ENCODE measurements at regions not wholly inside any gene's neighbourhood (a gene's known extent, or its start where the extent isn't known, plus 50 kb on each side); places are given as distances from the start of the nearest gene placed in this dataset.
A peak's percentile ranks its signal among the peaks of the same experiment; 100 is the strongest.

DNA sequence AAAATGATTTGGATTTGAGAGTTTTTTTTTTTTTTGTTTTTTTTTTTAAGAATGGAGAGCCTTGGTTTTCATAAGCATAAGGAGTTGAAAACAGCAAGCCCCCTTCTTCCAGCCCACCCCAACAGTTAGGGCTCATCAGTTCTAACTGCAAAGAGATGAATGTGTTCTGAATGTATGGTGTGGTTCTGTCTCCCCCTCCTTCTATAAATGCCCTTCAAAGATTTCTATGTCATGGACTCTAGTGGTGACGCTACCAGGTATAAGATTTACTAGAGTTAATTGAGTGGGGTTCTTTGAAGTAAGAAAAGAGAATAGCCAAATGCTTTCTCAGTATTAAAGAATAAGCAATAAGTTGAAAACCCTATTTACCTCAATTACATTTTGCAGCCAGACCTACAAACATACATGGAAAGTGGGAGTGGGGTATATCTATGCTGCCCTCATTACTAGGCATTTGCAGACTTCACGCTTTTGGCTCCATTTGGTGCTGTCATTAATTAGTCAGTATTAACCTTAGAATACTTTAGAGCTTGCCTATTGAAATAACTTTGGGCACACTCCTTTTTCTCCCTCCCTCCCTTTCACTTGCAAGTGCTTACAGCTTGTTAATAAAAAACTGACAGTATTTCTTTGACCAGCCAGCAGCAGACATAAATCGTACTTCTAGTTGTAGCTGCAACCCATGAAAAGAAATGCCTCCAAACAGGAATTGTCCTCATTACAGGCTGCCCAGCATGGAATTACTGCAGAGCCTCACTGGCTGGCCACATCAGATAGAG, 667.2 kb upstream of the ZNF608 start:
- Mint-ChIP-seq H3K4me3 (no peak overlapping the region), H3K4me1 (peaks cover 57% of the 10 kb centered on the region), H3K27ac (no peak overlapping the region), H3K27me3 (ENCODE audit: insufficient read depth) (peaks cover 3% of the 10 kb centered on the region), H3K36me3 (ENCODE audit: low read depth) (no peaks in the 10 kb centered on the region), H3K9me3 (no peaks in the 10 kb centered on the region)
- DNase-seq = no peak
- TF ChIP-seq CTCF (conservative IDR thresholded peaks at IDR 0.05) = no peak
- Histone ChIP-seq H3K9me3 (ENCODE audit: control insufficient read depth, low read length) (no peaks in the 10 kb centered on the region), H3K9ac (ENCODE audit: extremely low read depth, low read length, poor library complexity, severe bottlenecking) (no peak overlapping the region), H3K27me3 (ENCODE audit: control insufficient read depth, insufficient read depth, low read length, poor library complexity, severe bottlenecking) (peaks cover 10% of the 10 kb centered on the region), H3K36me3 (ENCODE audit: control insufficient read depth, insufficient read depth, low read length) (no peaks in the 10 kb centered on the region), H3K4me3 (ENCODE audit: low read length) (no peak overlapping the region), H3K4me1 (ENCODE audit: control insufficient read depth, insufficient read depth, low read length) (peaks cover 22% of the 10 kb centered on the region), H3K27ac (ENCODE audit: low read depth, low read length) (peak overlapping the region; percentile 98)
- WGBS, 2 experiments (ENCODE audit: insufficient coverage in 1 of 2, insufficient read length in 1 of 2) = 70 to 88% methylated on average over 2 of the region's 3 CpGs

DNA sequence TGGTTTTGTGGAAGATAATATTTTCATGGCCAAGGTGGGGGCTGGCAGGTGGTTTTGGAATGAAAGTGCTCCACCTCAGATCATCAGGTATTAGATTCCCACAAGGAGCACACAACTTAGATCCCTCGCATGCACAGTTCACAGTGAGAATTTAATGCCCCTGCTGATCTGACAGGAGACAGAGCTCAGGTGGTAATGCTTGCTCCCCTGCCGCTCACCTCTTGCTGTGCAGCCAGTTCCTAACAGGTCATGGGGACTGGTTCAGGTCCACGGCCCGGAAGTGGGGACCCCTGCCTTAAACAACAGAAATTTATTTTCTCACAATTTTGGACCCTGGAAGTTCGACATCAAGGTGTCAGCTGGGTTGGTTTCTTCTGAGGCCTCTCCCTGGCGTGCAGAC, 668.7 kb upstream of the ZNF608 start:
- no peak overlapping the region for H3K4me3 ChIP-seq (ENCODE audit: low read length)
- no peak for DNase-seq
- Mint-ChIP-seq H3K4me3 (no peak overlapping the region), H3K4me1 (peaks cover 43% of the 10 kb centered on the region), H3K9me3 (no peaks in the 10 kb centered on the region), H3K27ac (no peak overlapping the region), H3K27me3 (ENCODE audit: insufficient read depth) (peaks cover under 1% of the 10 kb centered on the region), H3K36me3 (ENCODE audit: low read depth) (peaks cover 1% of the 10 kb centered on the region)
- 91 to 98% methylated on average over 6 of the region's 6 CpGs for WGBS, 2 experiments (ENCODE audit: insufficient coverage in 1 of 2, insufficient read length in 1 of 2)
- no peaks in the 10 kb centered on the region for H3K9me3 ChIP-seq (ENCODE audit: control insufficient read depth, low read length)
- no peak overlapping the region for H3K27ac ChIP-seq (ENCODE audit: low read depth, low read length)
- peaks cover 19% of the 10 kb centered on the region for H3K4me1 ChIP-seq (ENCODE audit: control insufficient read depth, insufficient read depth, low read length)
- H3K9ac ChIP-seq (ENCODE audit: extremely low read depth, low read length, poor library complexity, severe bottlenecking) = no peak overlapping the region
- H3K27me3 ChIP-seq (ENCODE audit: control insufficient read depth, insufficient read depth, low read length, poor library complexity, severe bottlenecking) = no peaks in the 10 kb centered on the region
- TF ChIP-seq CTCF (conservative IDR thresholded peaks at IDR 0.05) = no peak
- no peaks in the 10 kb centered on the region for H3K36me3 ChIP-seq (ENCODE audit: control insufficient read depth, insufficient read depth, low read length)

GRCh38 chr5:125416055-125416454, 669.6 kb upstream of the ZNF608 start:
- H3K27me3 ChIP-seq (ENCODE audit: control insufficient read depth, insufficient read depth, low read length, poor library complexity, severe bottlenecking) = no peaks in the 10 kb centered on the region
- Mint-ChIP-seq H3K4me1 (peaks cover 36% of the 10 kb centered on the region), H3K27ac (no peak overlapping the region), H3K9me3 (no peaks in the 10 kb centered on the region), H3K4me3 (no peak overlapping the region), H3K27me3 (ENCODE audit: insufficient read depth) (no peaks in the 10 kb centered on the region), H3K36me3 (ENCODE audit: low read depth) (peaks cover 1% of the 10 kb centered on the region)
- no peak for DNase-seq
- no peak overlapping the region for H3K9ac ChIP-seq (ENCODE audit: extremely low read depth, low read length, poor library complexity, severe bottlenecking)
- 83 to 100% methylated on average over 1 to 2 of the region's 2 CpGs for WGBS, 2 experiments (ENCODE audit: insufficient coverage in 1 of 2, insufficient read length in 1 of 2)
- H3K36me3 ChIP-seq (ENCODE audit: control insufficient read depth, insufficient read depth, low read length) = no peaks in the 10 kb centered on the region
- no peak for TF ChIP-seq CTCF (conservative IDR thresholded peaks at IDR 0.05)
- H3K27ac ChIP-seq (ENCODE audit: low read depth, low read length) = no peak overlapping the region
- peaks cover 10% of the 10 kb centered on the region for H3K4me1 ChIP-seq (ENCODE audit: control insufficient read depth, insufficient read depth, low read length)
- H3K4me3 ChIP-seq (ENCODE audit: low read length) = no peak overlapping the region
- H3K9me3 ChIP-seq (ENCODE audit: control insufficient read depth, low read length) = no peaks in the 10 kb centered on the region
